ENCODE measurements at regions not wholly inside any gene's neighbourhood (a gene's known extent, or its start where the extent isn't known, plus 50 kb on each side); places are given as distances from the start of the nearest gene placed in this dataset.

DNA sequence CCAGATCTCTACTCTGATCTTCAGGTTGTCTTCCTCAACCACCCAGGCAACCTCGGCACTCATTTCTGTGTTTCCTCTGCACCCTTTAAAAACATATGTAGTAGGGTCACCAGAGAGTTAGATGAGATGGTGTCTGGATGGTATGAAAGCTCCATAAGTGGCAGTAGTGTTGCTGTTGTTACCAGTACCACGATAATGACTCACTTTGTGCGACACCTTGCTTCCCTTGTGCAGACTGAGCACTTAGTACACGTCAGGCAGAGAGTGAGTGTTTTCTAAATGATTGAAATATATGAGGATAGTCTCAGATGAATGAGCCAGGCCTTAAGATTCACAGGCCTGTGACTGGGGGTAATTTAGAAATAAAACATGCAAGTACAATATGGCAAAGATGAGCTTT, 188.7 kb downstream of the MAF start:
- TF ChIP-seq, protein P1, sequence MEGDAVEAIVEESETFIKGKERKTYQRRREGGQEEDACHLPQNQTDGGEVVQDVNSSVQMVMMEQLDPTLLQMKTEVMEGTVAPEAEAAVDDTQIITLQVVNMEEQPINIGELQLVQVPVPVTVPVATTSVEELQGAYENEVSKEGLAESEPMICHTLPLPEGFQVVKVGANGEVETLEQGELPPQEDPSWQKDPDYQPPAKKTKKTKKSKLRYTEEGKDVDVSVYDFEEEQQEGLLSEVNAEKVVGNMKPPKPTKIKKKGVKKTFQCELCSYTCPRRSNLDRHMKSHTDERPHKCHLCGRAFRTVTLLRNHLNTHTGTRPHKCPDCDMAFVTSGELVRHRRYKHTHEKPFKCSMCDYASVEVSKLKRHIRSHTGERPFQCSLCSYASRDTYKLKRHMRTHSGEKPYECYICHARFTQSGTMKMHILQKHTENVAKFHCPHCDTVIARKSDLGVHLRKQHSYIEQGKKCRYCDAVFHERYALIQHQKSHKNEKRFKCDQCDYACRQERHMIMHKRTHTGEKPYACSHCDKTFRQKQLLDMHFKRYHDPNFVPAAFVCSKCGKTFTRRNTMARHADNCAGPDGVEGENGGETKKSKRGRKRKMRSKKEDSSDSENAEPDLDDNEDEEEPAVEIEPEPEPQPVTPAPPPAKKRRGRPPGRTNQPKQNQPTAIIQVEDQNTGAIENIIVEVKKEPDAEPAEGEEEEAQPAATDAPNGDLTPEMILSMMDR (IDR thresholded peaks at IDR 0.05) = no peak
- H3K4me1 Mint-ChIP-seq (ENCODE audit: low read depth) = no peaks in the 10 kb centered on the region
- no peak overlapping the region for H3K27ac Mint-ChIP-seq
- no peaks in the 10 kb centered on the region; the same call in 1 of the 2 replicates for H3K36me3 Mint-ChIP-seq (ENCODE audit: low read depth)
- DNase-seq = no peak
- no peak overlapping the region for H3K4me3 Mint-ChIP-seq
- H3K27me3 Mint-ChIP-seq (ENCODE audit: insufficient read depth) = no peaks in the 10 kb centered on the region
- H3K9me3 Mint-ChIP-seq = peaks cover 62% of the 10 kb centered on the region

DNA sequence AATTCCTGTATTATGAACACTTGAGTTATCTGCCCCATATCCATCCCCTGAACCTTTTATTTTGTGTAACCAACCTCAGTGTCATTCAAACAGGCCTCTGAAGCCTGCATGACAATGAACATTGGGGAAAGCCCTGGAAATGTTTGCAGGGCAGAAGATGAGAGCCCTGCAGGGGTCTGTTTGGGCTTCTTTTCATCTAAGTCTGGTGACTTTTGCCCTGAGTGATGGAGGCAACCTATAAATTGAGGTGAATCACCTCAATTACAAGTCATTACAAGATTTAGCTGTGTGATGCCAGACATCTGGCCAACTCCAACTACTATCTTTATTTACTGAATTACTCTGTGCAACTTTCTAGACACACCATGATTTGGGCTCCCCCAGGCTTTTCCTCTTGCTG, 189.2 kb downstream of the MAF start:
- Mint-ChIP-seq H3K4me3 (no peak overlapping the region), H3K27ac (no peak overlapping the region), H3K36me3 (ENCODE audit: low read depth) (no peaks in the 10 kb centered on the region; the same call in 1 of the 2 replicates), H3K4me1 (ENCODE audit: low read depth) (no peaks in the 10 kb centered on the region), H3K27me3 (ENCODE audit: insufficient read depth) (no peaks in the 10 kb centered on the region), H3K9me3 (peaks cover 67% of the 10 kb centered on the region)
- no peak for DNase-seq
- TF ChIP-seq, protein P1 (IDR thresholded peaks at IDR 0.05) = no peak

DNA sequence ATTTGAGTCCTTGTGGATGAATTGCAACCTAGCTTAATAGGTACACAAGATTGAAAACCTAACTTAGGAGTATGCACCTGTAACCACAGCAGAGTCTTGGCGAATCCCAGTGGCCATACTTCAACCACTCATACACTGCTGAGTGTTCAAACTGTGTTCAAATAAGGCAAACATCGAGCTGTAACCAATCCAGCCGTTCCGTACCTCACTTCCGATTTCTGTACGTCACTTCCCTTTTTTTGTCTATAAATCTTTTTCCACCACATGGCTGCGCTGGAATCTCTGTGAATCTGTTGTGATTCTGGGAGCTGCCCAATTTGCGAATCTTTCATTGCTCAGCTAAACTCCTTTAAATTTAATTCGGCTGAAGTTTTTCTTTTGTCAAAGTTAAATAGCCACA, 190.6 kb downstream of the MAF start:
- H3K4me1 Mint-ChIP-seq (ENCODE audit: low read depth) = no peaks in the 10 kb centered on the region
- H3K9me3 Mint-ChIP-seq = peaks cover 72% of the 10 kb centered on the region
- no peak overlapping the region for H3K27ac Mint-ChIP-seq
- H3K4me3 Mint-ChIP-seq = no peak overlapping the region
- H3K27me3 Mint-ChIP-seq (ENCODE audit: insufficient read depth) = no peaks in the 10 kb centered on the region
- TF ChIP-seq, protein P1 (IDR thresholded peaks at IDR 0.05) = no peak
- no peaks in the 10 kb centered on the region; the same call in 1 of the 2 replicates for H3K36me3 Mint-ChIP-seq (ENCODE audit: low read depth)
- no peak for DNase-seq

DNA sequence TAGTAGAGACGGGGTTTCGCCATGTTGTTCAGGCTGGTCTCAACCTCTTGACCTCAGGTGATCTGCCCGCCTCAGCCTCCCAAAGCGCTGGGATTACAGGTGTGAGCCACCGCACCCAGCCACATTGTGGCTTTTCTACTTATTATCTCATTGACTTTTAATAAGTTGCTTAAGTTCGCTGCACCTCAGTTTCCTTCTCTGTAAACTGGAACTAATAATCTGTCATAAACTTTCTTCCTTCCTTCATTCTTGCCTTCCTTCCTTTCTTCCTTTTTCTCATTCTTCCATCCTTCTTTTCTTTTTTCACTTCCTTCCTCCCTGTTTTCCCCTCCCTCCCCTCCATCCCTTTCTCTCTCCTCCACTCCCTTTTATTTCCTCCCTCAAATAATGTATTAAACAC, 192.2 kb downstream of the MAF start:
- H3K4me3 Mint-ChIP-seq = no peak overlapping the region
- H3K4me1 Mint-ChIP-seq (ENCODE audit: low read depth) = no peaks in the 10 kb centered on the region
- TF ChIP-seq, protein P1 (IDR thresholded peaks at IDR 0.05) = no peak
- H3K36me3 Mint-ChIP-seq (ENCODE audit: low read depth) = no peaks in the 10 kb centered on the region; the same call in 1 of the 2 replicates
- no peak overlapping the region for H3K27ac Mint-ChIP-seq
- DNase-seq = no peak
- H3K27me3 Mint-ChIP-seq (ENCODE audit: insufficient read depth) = peaks cover 2% of the 10 kb centered on the region
- H3K9me3 Mint-ChIP-seq = peaks cover 76% of the 10 kb centered on the region

DNA sequence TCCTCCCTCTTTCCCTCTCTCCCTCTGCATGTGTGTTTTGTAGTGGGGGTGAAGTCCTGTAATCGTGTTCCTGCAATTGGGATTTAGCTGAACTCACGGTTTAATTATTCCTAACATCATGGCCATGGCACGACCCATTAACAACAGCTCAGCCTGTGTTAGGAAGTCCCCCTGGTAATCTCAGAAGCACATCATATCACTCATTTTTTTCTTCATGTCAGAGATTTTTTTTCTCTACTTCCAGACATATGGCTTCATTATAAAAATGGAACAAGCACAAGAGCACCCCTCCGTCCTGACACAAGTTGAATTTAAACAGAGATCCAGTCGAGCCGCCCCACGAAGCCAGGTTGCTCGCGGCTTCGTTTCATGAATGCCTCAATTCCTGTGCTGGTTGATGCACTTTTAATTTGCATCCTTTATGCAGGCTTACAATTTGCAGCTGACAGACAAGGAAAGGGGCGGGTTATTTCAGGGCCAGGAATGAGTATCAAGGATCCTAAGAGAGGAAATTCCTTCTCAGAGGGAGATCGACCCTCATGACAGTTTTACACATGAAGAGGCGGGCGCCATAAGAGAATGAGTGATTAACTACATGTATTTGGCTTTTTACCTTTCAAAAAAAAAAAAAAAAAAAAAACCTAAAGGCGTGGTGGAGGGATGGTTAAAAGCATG, 192.9 kb downstream of the MAF start:
- Mint-ChIP-seq H3K27me3 (ENCODE audit: insufficient read depth) (peaks cover 2% of the 10 kb centered on the region), H3K4me3 (no peak overlapping the region), H3K9me3 (peaks cover 80% of the 10 kb centered on the region), H3K27ac (no peak overlapping the region), H3K36me3 (ENCODE audit: low read depth) (no peaks in the 10 kb centered on the region; the same call in 1 of the 2 replicates), H3K4me1 (ENCODE audit: low read depth) (no peaks in the 10 kb centered on the region)
- DNase-seq = no peak
- TF ChIP-seq, protein P1 (IDR thresholded peaks at IDR 0.05) = no peak

Data from HFFc6 (cell line).